GM19452 (cell line): ENCODE measurements at regions not wholly inside any gene's neighbourhood (a gene's known extent, or its start where the extent isn't known, plus 50 kb on each side); places are given as distances from the start of the nearest gene placed in this dataset.

ENCODE experiments used
- ATAC-seq: cut with Tn5 transposase; IDR thresholded peaks from one replicate; pipeline ENCODE4 v1.9.1; 2021; ENCODE audit not compliant: unreplicated experiment

- ATAC-seq, result no peak
Measured at GRCh38 chr17:33811984-33812577, 443.0 kb upstream of the CCL2 start.

GRCh38 chr17:33814852-33815251 lies 440.2 kb upstream of the CCL2 start:
- no peak for ATAC-seq

DNA sequence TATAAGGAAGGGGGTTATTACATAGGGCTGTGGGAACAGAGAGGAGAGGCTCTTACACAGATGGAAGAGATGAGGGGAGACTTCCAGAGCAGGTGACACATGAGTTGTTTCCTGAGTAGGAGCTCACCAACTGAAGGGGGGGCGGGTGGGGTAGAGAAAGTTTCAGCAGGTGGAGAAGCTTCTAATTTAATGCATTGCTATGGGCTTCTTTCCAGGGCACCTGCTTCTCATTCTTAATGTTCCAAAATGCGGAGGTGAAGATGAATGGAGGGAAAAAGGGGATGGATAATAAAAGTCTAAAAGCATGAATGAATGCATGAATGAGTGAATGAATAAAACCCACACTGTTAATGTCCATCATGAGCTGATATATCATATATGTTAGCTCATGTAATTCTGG lies 439.0 kb upstream of the CCL2 start:
- ATAC-seq, result no peak

DNA sequence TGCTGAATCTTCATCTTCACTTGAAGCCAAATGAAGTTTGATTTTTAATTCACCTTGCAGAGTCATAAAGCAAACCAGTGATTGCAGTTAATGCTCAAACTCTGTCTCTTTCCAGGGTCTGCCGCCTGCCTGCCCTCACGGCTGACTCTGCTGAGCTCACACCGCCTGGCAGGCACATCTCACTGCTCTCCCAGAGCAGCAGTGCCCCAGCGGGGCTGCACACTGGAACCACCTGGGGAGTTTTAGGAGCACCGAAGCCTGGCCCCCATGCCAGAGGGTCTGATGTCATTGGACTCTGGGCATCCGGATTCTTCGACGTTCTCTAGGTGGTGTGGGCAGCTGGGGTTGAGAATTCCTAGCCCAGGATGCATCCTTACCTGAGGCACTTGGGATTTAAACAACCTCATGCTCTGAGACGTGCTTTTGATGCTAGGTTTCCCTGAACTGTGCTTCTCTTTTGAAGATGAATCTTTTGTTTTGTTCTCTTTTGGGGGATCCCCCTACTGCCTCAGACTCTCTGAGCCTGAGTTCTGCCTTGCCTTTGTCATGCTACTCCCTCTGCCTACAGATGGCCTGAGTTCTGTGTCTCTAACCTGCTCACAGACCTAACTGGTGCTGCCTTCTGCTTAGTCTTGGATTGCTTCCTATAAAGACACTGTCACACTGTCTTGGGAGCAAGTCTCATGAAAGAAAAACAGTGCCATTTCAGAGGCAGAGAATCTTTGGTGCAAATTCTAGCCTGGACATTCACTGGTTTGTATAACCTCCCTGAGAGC lies 438.1 kb upstream of the CCL2 start:
- no peak for ATAC-seq

DNA sequence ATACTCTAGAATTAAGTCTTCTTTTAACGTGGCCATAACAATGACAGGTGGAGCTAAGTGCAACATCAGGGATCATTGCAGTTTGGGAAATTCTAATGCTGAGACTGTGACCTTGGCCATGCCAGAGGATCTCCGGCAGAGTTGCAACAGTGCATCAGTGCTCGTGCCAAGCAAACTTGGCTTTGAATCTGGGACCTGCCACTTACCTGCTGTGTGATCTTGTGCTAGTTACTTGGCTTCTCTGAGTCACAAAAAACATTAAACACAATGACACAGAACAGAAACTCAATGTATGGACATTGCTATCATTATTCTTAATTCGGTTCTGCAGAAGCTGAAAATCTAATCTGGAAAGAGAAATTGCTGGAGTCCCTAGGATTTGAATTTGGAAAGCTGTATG lies 435.5 kb upstream of the CCL2 start:
- no peak for ATAC-seq

- no peak for ATAC-seq
Measured at GRCh38 chr17:33832262-33832661, 422.8 kb upstream of the CCL2 start.

GRCh38 chr17:33837281-33837680 lies 417.8 kb upstream of the CCL2 start:
- ATAC-seq, result no peak

DNA sequence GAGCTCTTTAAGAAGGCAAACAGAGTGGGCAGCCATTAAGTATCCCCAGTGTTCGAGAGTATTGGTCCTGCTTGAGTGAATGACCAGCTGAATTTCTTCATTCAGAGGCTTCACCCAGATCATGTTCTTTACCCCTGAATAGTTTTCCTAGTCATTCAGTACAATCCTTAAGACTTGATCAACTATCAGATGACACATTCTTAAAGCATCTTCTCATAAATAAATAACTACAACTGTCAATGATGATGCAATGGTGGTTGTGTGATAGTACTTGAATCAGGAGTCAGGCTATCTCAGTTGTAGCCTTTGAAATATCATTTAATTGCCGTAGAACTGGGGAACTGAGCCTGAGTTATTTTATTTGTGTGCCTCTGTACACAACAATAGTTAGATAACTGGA lies 416.8 kb upstream of the CCL2 start:
- ATAC-seq, result no peak

DNA sequence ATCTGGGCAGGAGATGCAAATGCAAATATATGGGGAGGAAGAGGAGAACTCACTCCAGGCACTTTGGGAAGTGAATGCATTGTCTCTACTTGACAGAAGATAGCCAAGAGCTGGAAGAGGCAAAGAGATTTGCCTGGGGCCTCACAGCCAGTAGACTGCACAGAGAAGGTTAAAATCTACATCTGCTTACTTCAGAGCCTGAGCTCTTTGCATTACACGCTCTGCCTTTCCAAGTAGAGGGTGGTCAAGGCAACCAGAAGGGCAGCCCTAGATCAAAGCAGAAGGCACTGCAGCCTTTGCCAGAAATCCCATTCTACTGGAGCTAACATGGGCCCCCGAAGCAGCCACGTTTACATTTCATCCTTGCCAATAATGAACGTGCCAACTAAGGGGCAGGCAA lies 407.2 kb upstream of the CCL2 start:
- ATAC-seq, result no peak

DNA sequence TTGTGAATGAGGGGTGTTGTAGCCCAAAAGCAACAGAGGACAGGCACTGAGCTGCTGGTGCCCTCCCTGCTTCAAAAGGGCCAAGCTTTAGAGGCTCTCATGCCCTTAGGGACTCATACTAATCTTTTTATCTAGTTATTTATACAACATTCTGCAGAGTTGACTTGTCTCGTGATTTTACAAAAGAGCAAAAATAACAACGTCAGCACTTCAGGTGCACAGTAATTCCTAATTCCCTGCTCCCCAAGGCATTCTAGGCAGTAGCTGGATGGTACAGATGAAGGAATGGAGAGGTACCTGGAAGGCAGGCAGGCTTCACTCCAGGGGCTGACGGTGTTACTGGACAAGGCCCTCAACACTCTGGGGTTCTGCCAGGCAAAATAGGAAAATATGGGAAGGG lies 406.7 kb upstream of the CCL2 start:
- no peak for ATAC-seq

GRCh38 chr17:33854596-33854995 lies 400.5 kb upstream of the CCL2 start:
- ATAC-seq, result no peak

- ATAC-seq, result no peak
Measured at GRCh38 chr17:33858121-33858520, 397.0 kb upstream of the CCL2 start.

- no peak for ATAC-seq
Measured at GRCh38 chr17:33858682-33859081, 396.4 kb upstream of the CCL2 start.

DNA sequence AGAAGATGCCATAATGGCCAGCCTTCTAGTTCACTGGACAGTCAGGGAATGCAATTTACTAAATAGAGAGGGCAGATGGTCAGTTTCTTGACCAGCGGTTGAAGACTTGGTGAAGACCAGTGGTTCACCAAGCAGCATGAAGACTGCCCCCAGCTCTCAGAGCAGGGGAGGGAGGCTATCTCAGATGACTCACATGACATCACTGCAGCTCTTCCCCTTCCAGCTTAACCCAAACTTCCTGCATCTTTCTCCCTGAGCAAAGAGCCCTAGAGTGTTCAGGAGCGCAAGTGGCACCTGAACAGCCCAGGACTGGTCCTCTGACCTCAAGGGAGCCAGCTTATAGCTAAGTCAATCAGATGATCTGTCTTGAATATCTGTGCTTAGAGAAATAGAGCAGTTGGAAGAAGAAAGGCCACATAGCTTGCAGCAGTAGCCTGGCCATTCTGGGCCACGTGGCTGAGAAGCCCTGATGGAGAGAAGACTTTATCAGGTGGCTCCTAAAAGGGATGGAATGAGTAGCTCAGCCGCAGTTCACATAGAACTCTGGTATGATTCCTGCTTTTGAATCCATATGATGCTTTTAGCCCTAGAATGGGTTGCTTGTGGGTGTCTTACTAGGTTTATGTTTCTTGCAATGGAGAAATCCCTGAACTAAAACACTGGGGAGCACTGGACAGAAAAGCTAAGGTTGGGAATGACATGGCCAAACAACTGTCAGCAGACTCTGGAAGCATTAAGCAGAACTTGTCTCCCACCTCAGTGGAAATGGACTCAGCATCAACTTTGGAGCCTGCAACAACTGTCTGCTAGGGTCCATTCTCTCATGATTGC lies 392.1 kb upstream of the CCL2 start:
- ATAC-seq, result no peak

GRCh38 chr17:33864758-33865229 lies 390.3 kb upstream of the CCL2 start:
- no peak for ATAC-seq

DNA sequence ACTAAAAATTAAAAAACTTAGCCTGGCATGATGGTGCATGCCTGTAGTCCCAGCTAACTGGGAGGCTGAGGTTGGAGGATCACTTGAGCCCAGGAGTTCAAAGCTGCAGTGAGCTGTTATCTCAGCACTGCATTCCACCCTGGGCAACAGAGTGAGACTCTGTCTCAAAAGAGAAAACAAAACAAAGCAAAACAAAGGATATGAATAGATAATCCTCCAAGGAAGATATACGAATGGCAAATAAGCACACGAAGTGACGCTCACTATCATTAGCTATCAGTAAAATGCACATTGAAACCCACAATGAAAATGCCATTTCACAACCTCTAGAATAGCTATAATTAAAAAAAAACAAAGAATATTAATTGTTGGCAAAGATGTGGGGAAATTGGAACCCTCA lies 386.2 kb upstream of the CCL2 start:
- no peak for ATAC-seq

DNA sequence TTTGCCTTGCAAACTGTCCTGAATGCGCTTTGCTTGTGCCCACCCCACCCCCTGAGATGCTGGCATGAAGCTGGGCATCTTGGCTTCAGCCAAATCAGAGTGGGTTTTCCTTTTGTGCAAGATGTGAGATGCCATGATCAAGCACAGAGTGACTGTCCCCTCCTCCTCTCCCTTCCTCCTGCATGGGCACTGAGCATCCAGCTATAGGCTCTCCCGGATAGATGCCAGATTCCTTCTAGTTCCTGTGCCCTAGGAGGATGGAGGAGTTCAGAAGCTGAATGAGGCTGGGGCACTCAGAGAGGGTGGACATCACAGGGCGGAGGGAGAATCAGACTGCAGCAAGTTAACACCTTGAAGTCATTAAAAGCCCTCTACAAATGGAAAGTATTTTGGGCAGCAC lies 384.1 kb upstream of the CCL2 start:
- no peak for ATAC-seq

- ATAC-seq, result no peak
Measured at GRCh38 chr17:33871720-33872540, 383.2 kb upstream of the CCL2 start.

DNA sequence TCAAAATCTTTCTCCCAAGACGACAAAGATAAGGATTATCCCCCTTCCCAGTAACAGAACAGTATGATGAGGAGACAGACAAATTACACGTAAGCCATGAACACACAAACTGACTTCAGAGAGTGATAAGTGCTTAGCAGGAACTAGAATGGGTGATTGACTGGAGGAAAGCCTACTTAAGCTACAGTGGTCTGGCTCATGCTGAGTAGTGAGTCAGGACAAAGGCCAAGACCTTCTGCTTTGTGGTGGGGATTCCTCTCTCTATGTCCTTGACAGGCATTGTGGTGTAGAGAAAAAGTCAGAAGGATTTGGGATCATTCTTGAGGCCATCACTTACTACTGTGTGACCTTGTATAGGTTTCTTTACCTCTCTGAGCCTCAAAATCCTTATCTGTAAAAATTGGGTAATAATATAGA lies 381.9 kb upstream of the CCL2 start:
- no peak for ATAC-seq

DNA sequence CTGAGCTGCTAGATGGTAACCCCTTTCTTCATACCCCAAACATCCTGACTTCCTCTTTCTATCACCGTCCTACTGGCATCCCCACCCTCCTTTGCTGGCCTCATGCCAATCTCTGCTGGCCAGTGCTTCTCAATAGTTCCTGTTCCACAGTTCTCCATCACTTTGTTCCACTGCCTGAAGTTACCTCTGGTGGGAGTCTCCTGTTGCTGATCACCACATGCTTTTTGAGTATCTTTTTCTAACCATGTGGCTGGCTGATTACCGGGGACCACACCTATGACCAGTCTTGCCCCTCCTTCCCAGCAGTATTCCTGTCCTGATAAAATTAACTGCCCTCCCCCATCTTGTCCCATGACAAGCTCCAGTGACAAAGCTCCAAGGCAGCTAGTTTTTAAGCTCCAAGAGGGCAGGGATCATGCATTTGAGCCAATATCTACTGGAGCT lies 380.4 kb upstream of the CCL2 start:
- no peak for ATAC-seq

DNA sequence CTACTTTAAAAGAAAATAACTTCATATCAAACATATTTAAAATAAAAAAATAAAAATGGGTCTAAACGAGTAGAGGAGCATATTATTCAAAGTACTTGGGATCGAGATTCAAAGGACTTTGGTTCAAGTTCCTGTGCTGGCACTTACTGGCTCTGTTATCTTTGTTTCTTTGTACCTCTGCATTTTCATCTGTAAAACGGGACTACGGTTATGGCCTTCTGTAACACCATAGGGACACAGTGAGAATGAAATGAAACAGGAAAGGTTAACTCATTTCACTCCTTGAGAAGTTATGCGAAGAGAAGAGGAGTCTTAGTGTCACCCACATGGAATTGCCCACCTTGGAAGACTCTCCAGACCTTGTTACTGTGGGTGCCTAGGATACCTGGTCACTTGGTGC lies 379.1 kb upstream of the CCL2 start:
- no peak for ATAC-seq
